ENCODE measurements at regions not wholly inside any gene's neighbourhood (a gene's known extent, or its start where the extent isn't known, plus 50 kb on each side); places are given as distances from the start of the nearest gene placed in this dataset.
"Not testable (repeated sequence)": the region's sequence is repeated elsewhere in the genome, so short reads cannot be mapped to it uniquely, and the experiment has no call there.

GRCh38 chr14:83298016-83298415, 1764.4 kb upstream of the SEL1L start:
- DNase-seq (ENCODE audit: low read depth): not testable (repeated sequence)

DNA sequence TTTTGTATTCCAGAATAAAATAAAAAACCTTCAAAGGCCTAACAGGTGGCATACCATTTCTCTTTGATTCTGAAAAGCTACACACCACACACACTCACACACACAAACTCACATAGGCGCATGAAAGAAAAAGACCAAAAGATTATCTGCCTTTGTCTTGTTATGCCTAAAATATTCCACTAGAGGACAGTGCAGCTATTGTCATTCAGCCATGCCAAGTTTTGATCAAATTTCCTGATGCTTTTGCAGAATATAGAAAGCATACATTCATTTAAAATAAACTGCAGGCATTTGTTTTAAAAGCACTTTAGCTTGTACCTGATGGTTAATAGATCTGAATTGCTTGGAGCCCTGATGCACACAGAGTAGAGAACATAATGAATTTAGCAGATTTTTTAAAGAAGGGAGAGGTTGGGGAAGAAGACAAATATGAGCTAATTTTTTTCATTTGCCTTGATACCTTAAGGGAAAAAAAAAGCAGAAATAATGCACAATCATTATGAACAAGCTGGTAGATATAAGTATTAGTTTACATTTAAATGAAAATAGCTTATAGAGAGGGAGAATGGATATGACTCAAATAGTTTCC, 1766.9 kb upstream of the SEL1L start:
- no peak for DNase-seq (ENCODE audit: low read depth)

GRCh38 chr14:83301791-83302190, 1768.1 kb upstream of the SEL1L start:
- DNase-seq (ENCODE audit: low read depth): no peak

DNA sequence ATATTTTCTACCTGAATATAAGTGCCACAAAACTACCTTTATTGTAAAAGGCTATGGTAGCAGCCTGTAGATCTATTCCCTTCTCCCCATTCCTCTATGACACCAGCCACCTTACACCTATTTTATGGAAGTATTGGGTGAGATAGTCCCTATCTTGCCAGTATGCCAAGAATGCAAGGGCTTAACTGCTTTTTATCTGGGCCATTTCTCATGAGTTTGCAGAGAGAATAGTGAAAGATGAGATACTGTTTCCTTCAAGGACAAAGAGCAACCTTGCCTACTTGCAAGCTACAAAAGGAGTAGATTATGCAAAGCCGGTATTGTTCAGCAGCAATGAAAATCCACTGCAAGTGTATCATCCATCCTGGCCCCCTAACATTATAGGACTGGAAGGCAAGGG, 1775.6 kb upstream of the SEL1L start:
- DNase-seq (ENCODE audit: low read depth): no peak

- no peak for DNase-seq (ENCODE audit: low read depth)
Measured at GRCh38 chr14:83309833-83310232, 1776.2 kb upstream of the SEL1L start.

GRCh38 chr14:83312511-83312910, 1778.9 kb upstream of the SEL1L start:
- DNase-seq (ENCODE audit: low read depth): no peak

- DNase-seq (ENCODE audit: low read depth): no peak
Measured at GRCh38 chr14:83314764-83315163, 1781.1 kb upstream of the SEL1L start.

GRCh38 chr14:83316356-83316755, 1782.7 kb upstream of the SEL1L start:
- DNase-seq (ENCODE audit: low read depth): no peak

GRCh38 chr14:83320837-83321236, 1787.2 kb upstream of the SEL1L start:
- no peak for DNase-seq (ENCODE audit: low read depth)

DNA sequence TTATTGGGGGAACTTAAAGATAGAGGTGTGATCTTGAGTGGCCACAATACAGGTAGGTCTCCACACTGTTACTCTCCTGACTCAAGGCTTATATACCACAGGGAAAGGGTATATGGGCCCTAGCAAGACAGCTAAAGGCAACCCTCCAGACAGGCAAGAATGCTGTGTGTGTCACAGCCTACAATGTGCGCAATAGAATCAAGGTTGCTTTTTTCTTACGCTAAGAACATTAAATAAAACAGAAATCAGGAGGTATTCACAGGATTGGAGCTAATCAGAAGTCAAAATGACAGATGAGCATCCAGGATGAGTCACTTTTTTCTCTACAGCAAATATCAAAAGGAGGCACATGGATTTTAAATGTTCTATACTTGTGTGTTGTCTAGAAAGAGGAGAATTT, 1797.9 kb upstream of the SEL1L start:
- DNase-seq (ENCODE audit: low read depth): no peak

- no peak for DNase-seq (ENCODE audit: low read depth)
Measured at GRCh38 chr14:83342590-83342989, 1808.9 kb upstream of the SEL1L start.

DNA sequence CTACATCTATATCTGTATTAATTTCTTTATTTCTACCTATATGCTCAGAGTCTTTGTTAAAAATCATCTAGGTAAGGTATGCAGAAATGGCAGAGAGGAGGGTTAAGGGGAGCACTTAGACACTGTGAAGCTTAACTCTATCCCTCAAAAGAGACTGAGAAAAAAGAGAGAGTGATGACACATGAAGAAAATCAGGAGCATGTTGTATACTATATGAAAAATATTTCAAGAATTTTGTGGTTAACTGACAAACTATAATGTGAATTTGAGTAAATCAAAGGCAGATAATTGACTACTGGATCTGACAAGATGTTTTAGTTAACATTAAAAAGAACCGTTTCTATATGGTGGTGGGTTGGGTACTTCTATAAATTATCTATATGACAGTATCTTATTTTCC, 1814.2 kb upstream of the SEL1L start:
- DNase-seq (ENCODE audit: low read depth): no peak

GRCh38 chr14:83355609-83356008, 1822.0 kb upstream of the SEL1L start:
- DNase-seq (ENCODE audit: low read depth): no peak

GRCh38 chr14:83356080-83356479, 1822.4 kb upstream of the SEL1L start:
- no peak for DNase-seq (ENCODE audit: low read depth)

DNA sequence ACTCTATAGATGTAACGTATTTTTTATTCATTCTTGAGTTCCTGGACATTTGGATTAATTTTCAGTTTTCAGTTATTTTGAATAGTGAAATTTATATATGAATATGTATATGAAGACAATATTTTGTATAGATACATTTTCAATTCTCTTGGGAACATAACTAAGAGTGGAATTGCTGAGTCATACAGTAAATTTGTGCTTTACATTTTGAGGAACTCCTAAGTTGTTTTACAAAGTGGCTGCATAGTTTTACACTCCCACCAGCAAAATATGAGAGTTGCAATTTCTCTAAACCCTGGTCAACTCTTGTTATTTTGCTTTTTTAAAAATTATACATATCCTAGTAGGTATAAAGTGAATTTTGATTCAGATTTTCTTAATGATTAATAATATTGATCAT, 1838.6 kb upstream of the SEL1L start:
- DNase-seq (ENCODE audit: low read depth): no peak

DNA sequence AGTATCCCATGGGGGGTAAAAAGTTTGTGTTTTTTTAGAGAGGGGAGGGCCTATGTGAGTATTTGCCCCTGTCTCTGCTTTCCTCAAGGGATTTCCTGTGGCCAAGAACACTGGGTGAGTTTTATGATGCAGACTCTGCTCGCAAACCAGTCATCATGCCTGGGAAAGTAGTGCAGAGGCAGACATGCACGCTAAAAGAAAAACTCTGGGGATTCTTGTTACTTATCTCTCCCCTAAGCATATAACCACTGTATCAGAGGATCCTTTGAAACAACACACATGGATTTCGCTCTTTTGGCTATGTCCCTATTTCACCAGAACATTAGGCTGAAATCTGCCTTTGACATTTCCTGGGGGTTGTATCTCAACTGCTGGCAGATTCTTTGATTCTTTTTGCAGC, 1845.8 kb upstream of the SEL1L start:
- no peak for DNase-seq (ENCODE audit: low read depth)

DNA sequence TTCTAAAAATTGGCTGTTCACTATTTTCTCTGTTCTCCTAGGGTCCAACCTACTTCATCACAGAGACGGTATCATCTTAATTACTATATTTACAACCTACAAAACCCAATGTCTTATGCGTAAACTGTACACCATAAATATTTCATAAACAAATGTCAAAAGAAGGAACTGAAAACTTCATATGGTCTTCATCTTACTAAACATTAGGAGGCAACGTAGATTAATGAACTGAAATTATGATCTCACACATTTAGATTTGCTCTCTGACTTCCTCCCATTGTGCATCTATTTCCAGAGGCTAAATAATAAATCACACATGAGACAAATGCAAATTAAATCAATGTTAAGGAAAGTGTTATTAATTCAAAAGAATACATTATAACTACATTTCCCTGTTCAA, 1850.6 kb upstream of the SEL1L start:
- no peak for DNase-seq (ENCODE audit: low read depth)

- no peak for DNase-seq (ENCODE audit: low read depth)
Measured at GRCh38 chr14:83395321-83395720, 1861.7 kb upstream of the SEL1L start.

- no peak for DNase-seq (ENCODE audit: low read depth)
Measured at GRCh38 chr14:83416476-83416875, 1882.8 kb upstream of the SEL1L start.

- no peak for DNase-seq (ENCODE audit: low read depth)
Measured at GRCh38 chr14:83419420-83419819, 1885.8 kb upstream of the SEL1L start.

GRCh38 chr14:83421711-83422110, 1888.1 kb upstream of the SEL1L start:
- DNase-seq (ENCODE audit: low read depth): no peak

DNA sequence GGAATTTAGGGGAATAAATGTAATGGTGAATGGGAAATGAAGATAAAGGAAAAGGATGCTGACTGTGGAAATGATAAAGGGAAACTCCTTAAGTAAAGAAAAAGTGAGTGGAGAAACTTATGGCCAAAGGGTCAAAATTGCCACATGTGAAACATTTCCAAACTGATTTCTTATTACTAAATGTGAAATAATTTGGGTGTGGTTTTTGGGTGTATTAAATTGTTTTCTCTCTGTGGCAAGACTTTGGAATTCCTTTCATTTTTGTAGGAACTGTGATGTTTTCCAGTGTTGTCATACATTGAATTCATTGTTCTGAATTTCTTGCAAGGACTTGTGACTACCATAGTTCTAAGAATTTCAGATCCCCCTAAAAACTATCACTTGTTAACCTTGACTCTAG, 1891.5 kb upstream of the SEL1L start:
- no peak for DNase-seq (ENCODE audit: low read depth)

DNA sequence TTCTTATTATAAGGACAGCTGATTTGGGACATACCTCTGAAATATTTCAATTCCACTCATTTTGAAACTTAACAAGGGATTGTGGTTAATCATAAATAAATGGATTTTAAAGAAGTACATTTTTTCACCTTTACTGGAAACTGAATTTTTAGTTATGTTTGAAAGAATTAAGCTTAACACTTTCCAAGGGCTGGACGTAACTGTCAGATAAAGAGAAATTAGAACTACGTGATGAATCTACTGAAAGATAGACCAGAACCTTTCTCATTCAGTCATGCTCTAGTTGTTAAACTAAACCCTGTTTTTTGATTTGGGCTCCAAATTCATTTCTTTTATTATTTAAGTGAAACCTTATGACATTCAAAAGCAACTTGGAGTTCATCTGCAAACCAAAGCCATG, 1892.1 kb upstream of the SEL1L start:
- no peak for DNase-seq (ENCODE audit: low read depth)

GRCh38 chr14:83433618-83434017, 1900.0 kb upstream of the SEL1L start:
- DNase-seq (ENCODE audit: low read depth): no peak

- DNase-seq (ENCODE audit: low read depth): no peak
Measured at GRCh38 chr14:83441801-83442200, 1908.1 kb upstream of the SEL1L start.
